Osteocyte (in vitro differentiated cells): ENCODE measurements at regions not wholly inside any gene's neighbourhood (a gene's known extent, or its start where the extent isn't known, plus 50 kb on each side); places are given as distances from the start of the nearest gene placed in this dataset.

ENCODE experiments used
- DNase-seq: peaks from one replicate; pipeline ENCODE4 v3.0.0; 2021; ENCODE audit warnings: mixed read lengths; ENCODE audit not compliant: unreplicated experiment; ENCODE audit errors: extremely low spot score
- H3K27ac Mint-ChIP-seq: one replicate; pipeline ENCODE4 v1.8.0; 2021; ENCODE audit warnings: mild to moderate bottlenecking, mixed read lengths; ENCODE audit not compliant: unreplicated experiment
- H3K27me3 Mint-ChIP-seq: one replicate; pipeline ENCODE4 v1.8.0; 2021; ENCODE audit warnings: mixed read lengths; ENCODE audit not compliant: unreplicated experiment
- H3K36me3 Mint-ChIP-seq: one replicate; pipeline ENCODE4 v1.8.0; 2021; ENCODE audit warnings: mixed read lengths; ENCODE audit not compliant: unreplicated experiment
- H3K4me1 Mint-ChIP-seq: one replicate; pipeline ENCODE4 v1.8.0; 2021; ENCODE audit warnings: mixed read lengths; ENCODE audit not compliant: unreplicated experiment
- H3K4me3 Mint-ChIP-seq: one replicate; pipeline ENCODE4 v1.8.0; 2021; ENCODE audit warnings: mild to moderate bottlenecking, moderate library complexity, mixed read lengths; ENCODE audit not compliant: unreplicated experiment
- H3K9me3 Mint-ChIP-seq: one replicate; pipeline ENCODE4 v1.8.0; 2021; ENCODE audit warnings: mixed read lengths; ENCODE audit not compliant: unreplicated experiment
- CTCF ChIP-seq: fragments of 200-600 bp; sonication (generic); IDR thresholded peaks from 2 replicates; pipeline ENCODE4 v1.5.0; 2021; ENCODE audit warnings: antibody characterized with exemption, mild to moderate bottlenecking, moderate library complexity

- no peak overlapping the region for H3K27ac Mint-ChIP-seq
- H3K4me3 Mint-ChIP-seq, result no peak overlapping the region
- no peaks in the 10 kb centered on the region for H3K27me3 Mint-ChIP-seq
- DNase-seq, result peak; percentile 62
- H3K36me3 Mint-ChIP-seq, result no peaks in the 10 kb centered on the region
- TF ChIP-seq CTCF, result no peak
- H3K9me3 Mint-ChIP-seq, result peaks cover 38% of the 10 kb centered on the region
- H3K4me1 Mint-ChIP-seq, result no peaks in the 10 kb centered on the region
These were observed 617.1 kb downstream of the BRD1 start for GRCh38 chr22:49210606-49211005.

- Mint-ChIP-seq H3K36me3 (no peaks in the 10 kb centered on the region), H3K4me3 (no peak overlapping the region), H3K27ac (no peak overlapping the region), H3K9me3 (peaks cover 43% of the 10 kb centered on the region), H3K4me1 (no peaks in the 10 kb centered on the region), H3K27me3 (no peaks in the 10 kb centered on the region)
- TF ChIP-seq CTCF, result no peak
- peak; percentile 69 for DNase-seq
These were observed 618.0 kb downstream of the BRD1 start for GRCh38 chr22:49209452-49210195.

- Mint-ChIP-seq H3K27me3 (no peaks in the 10 kb centered on the region), H3K9me3 (peaks cover 43% of the 10 kb centered on the region), H3K4me1 (no peaks in the 10 kb centered on the region), H3K36me3 (no peaks in the 10 kb centered on the region), H3K4me3 (no peak overlapping the region), H3K27ac (no peak overlapping the region)
- no peak for TF ChIP-seq CTCF
- peak; percentile 71 for DNase-seq
These were observed 618.9 kb downstream of the BRD1 start for GRCh38 chr22:49208768-49209252.

- DNase-seq, result peak; percentile 77
These were observed 619.7 kb downstream of the BRD1 start for GRCh38 chr22:49208004-49208402.

More at GRCh38 chr22:49208004-49208402, 619.7 kb downstream of the BRD1 start:
- Mint-ChIP-seq H3K4me3 (no peak overlapping the region), H3K27me3 (no peaks in the 10 kb centered on the region), H3K27ac (no peak overlapping the region), H3K4me1 (no peaks in the 10 kb centered on the region), H3K36me3 (no peaks in the 10 kb centered on the region), H3K9me3 (peaks cover 36% of the 10 kb centered on the region)
- TF ChIP-seq CTCF, result no peak
